ENCODE measurements at regions not wholly inside any gene's neighbourhood (a gene's known extent, or its start where the extent isn't known, plus 50 kb on each side); places are given as distances from the start of the nearest gene placed in this dataset.
"Not testable (repeated sequence)": the region's sequence is repeated elsewhere in the genome, so short reads cannot be mapped to it uniquely, and the experiment has no call there.

DNA sequence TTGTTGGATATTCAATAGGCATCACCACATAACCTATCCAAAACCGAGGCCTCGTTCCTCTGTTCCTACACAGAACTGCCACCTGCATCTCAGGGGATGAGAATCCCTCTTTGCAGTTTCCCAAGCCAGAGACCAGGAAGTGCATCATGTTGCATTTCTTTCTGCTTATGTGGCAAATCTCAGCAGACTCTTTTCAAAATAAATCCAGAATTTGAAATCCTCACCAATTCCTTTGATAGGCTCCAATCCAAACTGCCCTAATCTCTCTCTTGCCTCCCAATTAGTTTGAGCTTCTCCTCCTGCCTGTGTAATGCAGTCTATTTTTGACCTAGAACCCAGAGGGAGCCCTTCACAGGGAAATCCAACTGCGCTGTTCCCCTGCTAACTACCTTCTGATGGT lies 215.5 kb downstream of the RNF144A start:
- no peak overlapping the region for H3K27ac ChIP-seq (ENCODE audit: low read depth, low read length)
- WGBS, 3 donors: 90 to 97% (median 96%) methylated on average over 3 of the region's 3 CpGs

DNA sequence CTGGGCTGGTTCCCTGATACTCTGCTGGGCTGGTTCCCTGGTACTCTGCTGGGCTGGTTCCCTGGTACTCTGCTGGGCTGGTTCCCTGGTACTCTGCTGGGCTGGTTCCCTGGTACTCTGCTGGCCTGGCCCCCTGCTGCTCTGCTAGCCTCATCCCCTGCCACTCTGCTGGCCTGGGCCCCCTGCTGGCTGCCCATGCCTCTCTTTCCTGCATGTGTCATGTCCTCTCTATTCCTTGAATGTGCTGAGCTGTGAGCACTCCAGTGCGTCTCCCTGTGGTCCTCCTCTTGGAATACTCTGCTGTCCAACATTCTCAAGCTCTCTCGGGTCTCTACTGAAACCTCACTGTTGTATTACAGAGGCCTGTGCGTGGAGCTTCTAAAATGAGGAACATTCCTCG lies 216.3 kb downstream of the RNF144A start:
- no peak overlapping the region for H3K27ac ChIP-seq (ENCODE audit: low read depth, low read length)
- WGBS, 3 donors: 89 to 95% (median 95%) methylated on average over 4 of the region's 4 CpGs

DNA sequence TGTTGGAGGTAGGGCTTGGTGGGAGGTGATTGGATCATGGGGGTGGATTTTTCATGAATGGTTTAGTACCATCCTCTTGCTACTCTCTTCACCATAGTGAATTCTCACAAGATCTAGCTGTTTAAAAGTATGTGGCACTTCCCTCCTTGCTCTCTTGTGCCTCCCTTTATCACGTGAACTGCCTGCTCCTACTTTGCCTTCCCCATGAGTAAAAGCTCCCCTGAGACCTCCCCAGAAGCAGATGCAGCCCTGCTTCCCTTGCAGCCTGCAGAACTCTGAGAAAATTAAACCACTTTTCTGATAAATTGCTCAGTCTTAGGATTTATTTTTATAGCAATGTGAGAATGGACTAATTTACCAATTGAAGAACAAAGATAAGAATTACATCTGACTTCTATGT lies 223.1 kb downstream of the RNF144A start:
- whole genome bisulfite sequencing, 3 donors: 66 to 100% (median 83%) methylated on average over 1 of the region's 1 CpG

DNA sequence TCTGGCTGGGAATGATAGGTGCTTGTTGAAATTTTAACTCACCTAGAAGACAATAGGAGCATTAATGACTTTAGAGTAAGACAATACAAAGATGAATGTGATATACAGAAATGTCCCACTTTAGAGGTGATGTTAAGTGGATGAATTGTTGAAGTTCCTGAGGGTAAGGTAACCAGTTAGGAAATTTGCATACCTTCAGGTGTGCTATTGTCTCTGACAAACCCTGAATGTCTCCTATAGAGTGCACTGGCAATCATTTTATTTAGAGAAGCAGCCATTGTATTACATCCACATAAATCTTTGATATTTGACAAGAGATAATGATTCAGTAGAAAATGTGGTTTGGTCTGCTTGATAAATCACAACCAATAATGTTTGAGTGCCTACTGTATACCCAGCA lies 228.5 kb downstream of the RNF144A start:
- no peak overlapping the region for H3K27ac ChIP-seq (ENCODE audit: low read depth, low read length)

More for the DNA sequence above, 223.1 kb downstream of the RNF144A start:
- no peak overlapping the region for H3K27ac ChIP-seq (ENCODE audit: low read depth, low read length)

DNA sequence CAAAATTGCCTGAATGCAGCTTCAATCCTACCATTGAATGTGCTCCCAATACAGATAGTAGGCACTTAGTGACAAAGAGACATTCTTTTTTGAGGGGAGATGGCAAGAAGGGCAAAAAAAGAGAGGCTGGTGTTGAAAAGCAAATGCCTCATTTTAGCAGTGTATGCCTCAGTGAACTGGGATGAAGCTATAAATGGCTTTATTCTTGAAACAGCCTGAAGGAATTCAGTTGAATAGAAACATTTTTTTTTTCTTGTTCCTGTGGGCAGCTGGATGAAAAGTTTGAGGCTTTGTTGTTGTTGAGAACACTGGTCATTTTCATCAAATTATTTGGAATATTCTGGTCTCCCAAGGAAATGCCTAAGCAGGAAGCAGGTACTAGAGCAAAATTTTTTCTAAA lies 228.9 kb downstream of the RNF144A start:
- H3K27ac ChIP-seq (ENCODE audit: low read depth, low read length): no peak overlapping the region

DNA sequence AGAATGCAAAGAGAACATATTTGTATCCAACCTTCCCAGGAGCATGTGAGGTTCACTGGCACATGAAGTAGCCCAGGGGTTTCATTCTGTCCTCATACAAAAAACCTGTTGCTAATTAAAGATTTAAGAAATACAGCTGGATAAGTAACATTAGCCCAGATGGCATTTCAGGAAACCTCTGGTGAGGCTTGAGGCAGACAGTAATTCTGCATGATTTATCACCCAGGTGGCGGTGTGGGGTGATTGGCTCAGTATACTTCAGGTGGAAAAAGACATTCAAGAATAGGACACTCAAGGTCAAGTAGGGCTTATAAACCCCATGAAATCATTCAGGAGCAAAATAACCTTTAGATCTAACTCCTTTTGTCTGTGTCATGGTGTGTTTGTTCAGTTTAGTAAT lies 237.4 kb downstream of the RNF144A start:
- WGBS, 3 donors: 87 to 100% (median 91%) methylated on average over 1 of the region's 1 CpG
- H3K27ac ChIP-seq (ENCODE audit: low read depth, low read length): no peak overlapping the region

DNA sequence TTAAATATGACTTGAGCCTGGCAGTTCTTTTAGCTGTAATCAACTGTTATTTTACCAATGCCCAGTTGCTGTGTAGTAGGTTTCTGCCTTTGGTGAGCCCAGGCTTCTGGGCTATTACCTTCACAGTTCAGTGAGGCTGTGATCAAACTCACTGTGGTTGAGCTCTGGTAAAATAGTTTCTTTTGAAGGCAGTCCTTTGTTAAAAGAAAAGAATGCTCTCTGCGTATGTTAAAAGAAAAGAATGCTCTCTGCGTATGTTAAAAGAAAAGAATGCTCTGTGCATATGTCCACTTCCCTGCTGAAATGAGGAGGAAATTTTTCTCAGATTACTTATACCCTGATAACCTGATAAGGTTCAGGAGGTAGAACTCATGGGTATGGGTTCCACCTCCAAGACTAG lies 244.3 kb downstream of the RNF144A start:
- WGBS, 3 donors: 89 to 99% (median 95%) methylated on average over 2 of the region's 2 CpGs
- no peak overlapping the region for H3K27ac ChIP-seq (ENCODE audit: low read depth, low read length)

DNA sequence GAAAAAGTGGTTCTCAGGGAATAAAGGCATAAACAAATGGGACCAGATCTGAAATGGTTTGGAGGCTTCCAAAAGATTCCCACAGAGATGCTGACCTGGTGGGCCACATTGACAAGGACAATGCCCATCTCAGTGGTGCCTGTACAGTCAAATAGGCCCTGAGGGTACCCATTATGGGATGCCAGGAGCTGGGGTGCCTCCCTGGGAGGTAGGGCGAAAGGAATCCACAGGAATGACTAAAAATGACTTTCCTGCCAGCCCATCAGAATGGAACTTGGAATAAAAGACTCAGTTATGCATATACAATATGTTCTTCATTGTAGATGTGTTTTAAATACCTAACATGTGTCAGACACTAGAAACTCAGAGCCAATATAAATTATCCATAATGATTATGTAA lies 248.5 kb downstream of the RNF144A start:
- no peak overlapping the region for H3K27ac ChIP-seq (ENCODE audit: low read depth, low read length)
- 92 to 100% (median 96%) methylated on average over 1 of the region's 1 CpG for WGBS, 3 donors

DNA sequence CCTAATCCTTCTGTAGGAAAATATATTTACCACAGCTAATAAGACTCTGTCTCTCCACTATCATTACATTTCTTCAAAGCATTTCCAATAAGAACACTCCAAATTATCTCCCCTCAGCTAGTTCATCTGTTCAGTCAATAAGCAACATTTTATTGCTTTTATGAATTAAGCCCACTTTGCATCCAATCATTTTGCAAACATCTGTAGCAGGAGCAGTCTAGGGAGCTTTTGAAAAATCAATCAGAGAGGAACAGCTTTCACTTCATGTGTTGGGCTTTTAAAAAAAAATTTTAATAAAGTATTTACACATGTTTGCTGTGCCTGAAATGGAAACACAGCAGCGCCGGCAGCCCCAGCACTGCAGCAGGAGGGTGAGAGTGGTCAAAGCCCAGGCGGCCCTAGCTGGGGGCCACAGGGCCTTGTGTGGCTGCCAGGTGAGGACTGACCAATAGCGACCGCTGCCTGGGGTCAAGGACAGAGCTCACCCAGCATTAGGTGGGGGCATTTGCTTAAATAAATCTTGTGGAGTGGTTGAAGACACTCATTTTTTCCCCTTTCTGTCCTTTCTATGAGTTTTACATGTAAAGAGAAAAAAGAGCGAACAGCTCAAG lies 250.7 kb downstream of the RNF144A start:
- H3K27ac ChIP-seq (ENCODE audit: low read depth, low read length): no peak overlapping the region
- 73 to 89% (median 87%) methylated on average over 6 of the region's 6 CpGs for WGBS, 3 donors

DNA sequence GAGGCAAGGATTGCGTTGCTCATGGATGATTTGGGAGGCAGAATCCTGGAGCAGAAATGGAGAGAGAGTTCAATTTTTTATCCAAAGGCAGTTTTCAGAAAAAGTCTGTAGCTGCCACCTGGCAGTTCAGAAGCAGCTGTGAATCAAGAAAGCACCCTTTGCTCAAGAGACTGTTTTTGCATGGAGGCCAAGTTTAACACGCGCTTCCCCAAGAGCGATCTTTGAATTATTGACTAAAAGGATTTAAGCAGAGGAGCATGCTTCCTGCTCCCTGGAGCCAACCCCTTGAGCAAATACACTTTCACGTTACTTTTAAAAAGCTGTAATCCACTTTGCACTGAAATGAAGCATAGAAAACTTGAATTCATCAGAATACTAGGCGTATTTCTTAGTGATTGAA lies 252.4 kb downstream of the RNF144A start:
- H3K27ac ChIP-seq (ENCODE audit: low read depth, low read length): no peak overlapping the region
- 67 to 83% (median 73%) methylated on average over 6 of the region's 6 CpGs for WGBS, 3 donors

DNA sequence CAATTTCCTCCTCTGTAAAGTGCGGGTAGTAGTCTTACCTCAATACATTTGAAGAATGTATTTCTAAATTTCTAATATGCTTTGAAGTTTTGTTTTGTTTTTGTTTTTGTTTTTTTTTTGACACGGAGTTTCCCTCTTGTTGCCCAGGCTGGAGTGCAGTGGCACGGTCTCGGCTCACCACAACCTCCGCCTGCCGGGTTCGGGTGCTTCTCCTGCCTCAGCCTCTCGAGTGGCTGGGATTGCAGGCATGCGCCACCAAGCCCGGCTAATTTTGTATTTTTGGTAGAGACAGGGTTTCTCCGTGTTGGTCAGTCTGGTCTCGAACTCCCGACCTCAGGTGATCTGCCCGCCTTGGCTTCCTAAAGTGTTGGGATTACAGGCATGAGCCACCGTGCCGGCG lies 261.8 kb downstream of the RNF144A start:
- H3K27ac ChIP-seq (ENCODE audit: low read depth, low read length): not testable (repeated sequence)
- 95 to 96% (median 96%) methylated on average over 17 of the region's 17 CpGs for WGBS, 3 donors

DNA sequence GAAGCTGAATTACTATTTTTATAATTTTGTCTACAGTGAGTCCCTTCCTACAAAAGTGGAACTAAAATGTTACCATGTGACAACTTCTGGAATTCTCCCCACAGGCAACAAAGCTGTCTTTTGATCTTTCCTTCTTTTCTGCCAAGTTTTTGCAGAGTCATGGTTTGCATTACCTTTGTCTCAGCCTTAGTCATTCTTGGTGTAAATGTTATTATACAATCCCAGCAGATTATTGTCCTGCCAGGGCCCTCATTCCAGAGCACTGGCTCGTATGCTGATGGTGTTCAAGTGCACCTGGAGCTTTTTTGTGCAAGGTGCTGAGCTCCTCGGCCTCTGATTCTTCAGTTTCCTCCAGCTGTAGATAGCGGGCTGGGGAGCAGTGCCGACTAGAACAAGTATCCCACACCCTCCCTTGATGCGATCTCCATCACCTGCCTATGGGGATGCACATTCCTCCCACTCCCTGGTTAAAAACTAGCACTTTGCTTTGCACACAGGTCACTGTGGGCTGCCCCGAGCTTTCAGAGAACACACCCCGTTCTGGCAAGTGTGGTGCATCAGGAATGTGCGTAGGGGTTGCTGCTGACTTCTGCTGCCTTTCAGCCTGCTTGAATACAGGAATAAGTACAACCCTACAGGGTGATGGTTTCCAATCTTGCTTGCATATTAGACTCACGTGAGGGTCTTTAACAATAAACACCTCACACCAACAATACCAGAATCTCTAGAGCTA lies 263.6 kb downstream of the RNF144A start:
- 52 to 72% (median 60%) methylated on average over 9 of the region's 9 CpGs for WGBS, 3 donors
- H3K27ac ChIP-seq (ENCODE audit: low read depth, low read length): no peak overlapping the region

DNA sequence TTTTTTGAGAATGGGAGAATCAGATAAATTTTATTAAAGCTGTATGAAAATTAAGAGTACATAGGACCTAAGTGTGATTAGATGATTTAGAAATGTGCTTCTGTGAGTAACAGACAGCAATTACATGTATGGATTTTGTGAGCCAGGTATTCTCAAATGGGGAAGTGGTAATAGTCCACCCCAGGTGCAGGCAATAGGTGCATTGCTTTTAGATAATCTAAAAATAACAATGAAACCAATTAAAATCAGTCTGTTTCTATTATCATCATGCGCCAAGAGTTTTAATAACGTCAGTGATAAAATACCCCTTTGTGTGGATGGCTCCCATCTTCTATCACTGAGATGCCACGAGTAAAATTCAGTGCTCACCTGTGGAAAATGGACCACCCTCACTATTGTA lies 265.3 kb downstream of the RNF144A start:
- 91 to 93% (median 91%) methylated on average over 3 of the region's 3 CpGs for WGBS, 3 donors
- H3K27ac ChIP-seq (ENCODE audit: low read depth, low read length): no peak overlapping the region

DNA sequence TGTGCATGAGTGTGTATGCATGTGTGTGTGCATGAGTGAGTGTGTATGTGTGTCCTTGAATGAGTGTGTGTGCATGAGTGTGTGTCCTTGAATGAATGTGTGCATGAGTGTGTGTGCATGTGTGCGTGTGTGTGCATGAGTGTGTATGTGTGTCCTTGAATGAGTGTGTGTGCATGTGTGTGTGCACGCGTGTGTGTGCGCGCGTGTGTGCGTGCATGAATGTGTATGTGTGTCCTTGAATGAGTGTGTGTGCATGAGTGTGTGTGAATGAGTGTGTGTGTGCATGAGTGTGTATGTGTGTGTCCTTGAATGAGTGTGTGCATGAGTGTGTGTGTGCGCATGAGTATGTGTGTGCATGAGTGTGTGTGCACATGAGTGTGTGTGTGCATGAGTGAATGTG lies 271.9 kb downstream of the RNF144A start:
- 60 to 80% (median 72%) methylated on average over 8 of the region's 8 CpGs for WGBS, 3 donors
- no peak overlapping the region for H3K27ac ChIP-seq (ENCODE audit: low read depth, low read length)

DNA sequence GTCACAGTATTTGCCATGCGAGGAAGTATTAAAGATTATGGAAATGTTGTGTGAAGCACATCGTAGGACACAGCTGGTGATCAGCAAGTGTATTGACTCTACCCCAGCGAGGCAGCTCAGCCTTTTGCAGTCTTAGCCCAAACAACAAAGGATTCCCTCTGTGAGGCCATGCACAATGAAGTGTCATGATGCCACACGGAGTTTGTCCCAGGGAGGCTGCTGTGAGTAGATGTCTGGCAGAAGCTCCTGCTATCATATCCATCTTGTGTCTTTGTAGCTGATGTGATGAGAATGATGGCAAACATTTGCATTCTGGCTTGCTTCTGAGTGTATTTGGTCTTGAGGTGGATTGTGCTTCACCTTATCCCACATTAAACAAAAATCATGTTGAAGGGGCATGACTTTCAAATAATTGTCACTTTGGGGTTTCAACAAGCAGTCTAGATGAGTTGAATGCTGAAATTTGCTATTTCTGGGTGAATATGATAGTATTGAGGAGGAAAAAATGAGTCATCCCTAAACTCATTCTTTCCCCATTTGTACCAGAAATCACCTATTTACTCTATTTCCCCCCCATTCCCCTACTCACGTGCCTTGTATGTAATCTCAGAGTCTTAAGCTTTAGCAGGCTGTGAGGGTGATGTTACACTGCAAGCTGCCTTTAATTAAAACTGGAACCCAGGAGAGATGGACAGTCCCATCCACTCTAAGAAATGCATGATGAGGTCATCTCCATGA lies 273.5 kb downstream of the RNF144A start:
- H3K27ac ChIP-seq (ENCODE audit: low read depth, low read length): no peak overlapping the region
- 70 to 78% (median 78%) methylated on average over 5 of the region's 5 CpGs for WGBS, 3 donors

DNA sequence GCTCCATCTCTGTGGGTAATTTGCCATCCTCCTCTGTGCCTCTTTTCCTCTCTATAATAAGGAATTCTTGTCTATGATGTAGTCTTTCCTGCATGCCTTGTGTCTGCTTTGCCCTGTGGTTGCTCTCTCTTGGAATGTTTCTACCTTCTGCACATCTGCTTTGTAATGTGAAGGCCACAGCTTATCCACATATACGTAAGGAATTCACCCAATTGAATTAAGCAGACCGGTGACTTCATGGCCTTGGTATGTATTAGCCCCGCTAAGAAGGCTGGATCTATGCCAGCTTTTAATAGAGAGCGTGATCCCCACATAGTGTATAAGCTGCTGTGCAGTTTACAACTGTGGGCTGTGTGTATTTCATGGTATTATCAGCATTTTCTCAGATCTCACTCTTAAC lies 274.7 kb downstream of the RNF144A start:
- 47 to 57% (median 49%) methylated on average over 4 of the region's 4 CpGs for WGBS, 3 donors
- H3K27ac ChIP-seq (ENCODE audit: low read depth, low read length): no peak overlapping the region

DNA sequence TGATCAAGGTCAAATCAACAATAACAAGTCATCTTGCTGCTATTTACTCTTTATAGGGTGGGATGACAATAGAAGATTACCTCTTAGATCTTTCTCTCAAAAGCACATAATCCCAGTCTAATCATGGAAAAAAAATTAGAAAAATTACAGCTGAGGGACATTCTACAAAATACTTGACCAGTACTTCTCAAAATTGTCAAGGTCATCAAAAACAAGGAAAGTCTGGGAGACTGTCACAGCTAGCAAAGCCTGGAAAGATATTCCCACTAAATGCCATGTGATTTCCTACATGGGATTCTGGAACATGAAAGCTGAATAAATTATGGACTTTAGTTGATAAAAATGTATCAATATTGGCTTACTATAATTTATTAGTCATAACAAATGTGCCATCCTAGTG lies 276.2 kb downstream of the RNF144A start:
- no peak overlapping the region for H3K27ac ChIP-seq (ENCODE audit: low read depth, low read length)

DNA sequence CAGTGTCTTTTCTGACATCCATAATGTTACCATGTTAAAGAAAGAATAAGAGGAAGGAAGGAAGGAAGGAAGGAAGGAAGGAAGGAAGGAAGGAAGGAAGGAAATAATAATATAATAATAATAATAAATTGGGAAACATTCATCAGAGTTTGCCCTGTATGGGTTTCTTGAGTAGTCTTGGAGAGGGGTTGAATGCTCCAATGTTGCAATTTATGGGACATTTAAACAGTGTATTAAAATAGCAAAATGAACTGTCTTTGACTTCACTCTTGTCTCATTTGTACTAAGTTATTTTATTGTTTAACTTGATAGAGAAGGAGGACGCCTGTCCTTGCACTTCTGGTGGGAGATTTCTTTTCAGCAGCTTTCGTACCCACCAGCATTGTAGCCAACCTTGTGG lies 277.7 kb downstream of the RNF144A start:
- no peak overlapping the region for H3K27ac ChIP-seq (ENCODE audit: low read depth, low read length)
- 91 to 97% (median 96%) methylated on average over 2 of the region's 2 CpGs for WGBS, 3 donors

DNA sequence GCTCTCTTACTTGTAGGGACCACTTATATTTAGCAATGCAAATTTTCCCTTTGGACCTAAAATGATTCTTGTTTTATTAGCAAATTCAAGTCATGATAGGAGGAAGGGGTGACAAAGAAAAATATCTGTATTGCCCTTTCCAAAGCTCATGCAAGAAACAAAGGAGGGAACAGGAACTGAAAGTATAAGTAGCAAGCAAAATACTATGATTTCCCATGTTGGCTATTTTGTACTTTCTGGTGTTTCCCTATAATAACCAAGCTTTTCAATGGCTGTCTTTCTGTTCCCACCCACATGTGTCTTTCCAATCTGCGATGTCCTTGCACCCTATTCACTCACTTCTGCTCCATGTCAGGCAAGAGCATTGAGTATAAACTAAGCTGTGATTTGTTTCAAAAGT lies 279.7 kb downstream of the RNF144A start:
- 85 to 95% (median 87%) methylated on average over 1 of the region's 1 CpG for WGBS, 3 donors
- no peak overlapping the region for H3K27ac ChIP-seq (ENCODE audit: low read depth, low read length)

DNA sequence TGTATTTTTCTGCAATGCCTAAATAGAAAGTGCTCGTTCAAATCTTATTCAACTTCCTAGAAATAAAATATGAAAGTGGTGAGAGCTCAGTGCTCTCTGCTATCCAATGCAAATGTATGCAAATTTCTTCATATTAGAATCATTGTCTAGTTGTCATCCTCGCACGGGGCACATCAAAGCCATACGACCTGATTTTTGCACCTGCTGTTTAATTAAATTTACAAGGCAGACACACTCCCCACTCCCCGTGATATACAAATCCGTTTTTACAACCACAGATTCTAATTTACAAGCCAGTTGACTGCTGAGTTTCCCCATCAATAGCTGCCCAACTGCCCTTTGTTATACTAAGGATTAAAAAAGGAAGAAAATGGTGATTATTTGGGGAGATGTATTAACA lies 284.6 kb downstream of the RNF144A start:
- 77 to 79% (median 77%) methylated on average over 6 of the region's 6 CpGs for WGBS, 3 donors

More for the DNA sequence above, 284.6 kb downstream of the RNF144A start:
- H3K27ac ChIP-seq (ENCODE audit: low read depth, low read length): no peak overlapping the region

All from adipose tissue (tissue), 3 donors.